ENCODE measurements at regions not wholly inside any gene's neighbourhood (a gene's known extent, or its start where the extent isn't known, plus 50 kb on each side); places are given as distances from the start of the nearest gene placed in this dataset.

DNA sequence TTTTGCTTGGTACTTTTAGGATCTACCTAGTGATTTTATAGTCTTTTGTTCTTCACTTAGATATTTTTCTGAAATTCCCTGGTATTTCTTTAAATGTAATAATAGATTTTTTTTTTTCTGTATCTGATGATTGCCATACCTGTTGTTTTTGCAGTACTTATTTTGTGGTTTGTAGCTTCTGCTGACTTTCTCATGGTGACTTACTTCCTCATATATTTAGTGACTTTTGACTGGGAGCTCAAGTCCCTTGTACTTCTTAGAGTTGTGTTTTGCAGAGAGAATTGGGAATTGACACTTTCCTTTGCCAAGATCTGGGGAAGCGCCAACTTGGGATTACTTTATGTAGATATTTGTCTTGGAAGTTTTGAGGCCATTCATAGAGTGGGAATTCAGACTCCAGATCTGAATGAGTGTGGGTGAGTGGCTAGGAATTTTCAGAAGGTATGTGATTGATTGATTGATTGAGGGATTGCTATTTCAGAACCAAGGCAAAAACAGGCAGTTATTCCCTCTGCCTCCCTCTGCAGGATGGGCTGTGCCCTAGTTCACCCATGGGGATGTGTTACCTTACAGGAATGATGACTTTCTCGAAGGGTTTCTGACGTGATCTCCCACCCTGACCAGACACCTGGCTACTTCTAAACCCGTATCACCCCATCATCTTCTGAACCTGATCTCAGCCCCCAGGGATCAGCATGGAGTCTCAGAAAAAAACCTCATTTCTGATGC is 219.5 kb downstream of the URB2 start:
- no peak overlapping the region for H2BK120ac ChIP-seq (replicated peaks; ENCODE audit: low read depth, low read length)
- no peak overlapping the region for H2BK20ac ChIP-seq (ENCODE audit: low read length)
- ChIA-PET POLR2A (ENCODE audit: partially characterized antibody) (no interaction called here), CTCF (ENCODE audit: partially characterized antibody) (interaction anchor here (0.8 to 2.8 kb wide), 2 partner anchors 10 to 184 kb away, joined by 3 to 9 read pairs; no protein-coding TSS in a partner anchor)
- H3K18ac ChIP-seq (ENCODE audit: extremely low read depth, low read length): no peak overlapping the region
- no peak overlapping the region for H2BK12ac ChIP-seq (ENCODE audit: low read depth, low read length)
- H2AFZ ChIP-seq (ENCODE audit: low read length): no peak overlapping the region
- no peak overlapping the region for H3K4me3 ChIP-seq (ENCODE audit: extremely low read depth in 1 of 4, insufficient read depth in 2 of 4, low read depth in 3 of 4, low read length in 4 of 4)
- H3K4me1 ChIP-seq (replicated peaks in 1 of 4; ENCODE audit: control insufficient read depth in 3 of 4, insufficient read depth in 4 of 4, low read length in 3 of 4): no peaks in the 10 kb centered on the region
- H3K9me3 ChIP-seq (ENCODE audit: insufficient read depth in 2 of 2, low read depth in 1 of 2, low read length in 1 of 2): no peaks in the 10 kb centered on the region
- DNase-seq (ENCODE audit: low read depth in 1 of 2, low spot score in 2 of 2) (no peak), FAIRE-seq (no peak)
- H3K27ac ChIP-seq (ENCODE audit: low read depth, low read length): no peak overlapping the region
- no peaks in the 10 kb centered on the region for H4K20me1 ChIP-seq (replicated peaks in 1 of 2; ENCODE audit: control insufficient read depth in 1 of 2, insufficient read depth in 2 of 2, low read length in 2 of 2)
- H2BK15ac ChIP-seq (ENCODE audit: low read length): no peak overlapping the region
- no peak overlapping the region for H3K4ac ChIP-seq (replicated peaks; ENCODE audit: insufficient read length, low read depth, low read length)
- no peak overlapping the region for H4K91ac ChIP-seq (replicated peaks; ENCODE audit: insufficient read length, low read length)
- no peak overlapping the region for H3K9ac ChIP-seq (replicated peaks in 1 of 4; ENCODE audit: extremely low read depth in 1 of 4, low read depth in 3 of 4, low read length in 3 of 4)
- no peak overlapping the region for H3K56ac ChIP-seq (replicated peaks; ENCODE audit: insufficient read length, low read depth, low read length)
- WGBS, 2 experiments (ENCODE audit: extremely low coverage in 1 of 2, insufficient coverage in 1 of 2, insufficient read length in 1 of 2, insufficient replicate concordance in 2 of 2, low coverage in 1 of 2, low lambda C conversion rate in 2 of 2, missing lambda C conversion rate in 1 of 2): 70% methylated on average over 4 of the region's 4 CpGs; no CpG with 5 or more reads in 1 of the 2 experiments
- H2BK5ac ChIP-seq (ENCODE audit: low read depth, low read length): no peak overlapping the region
- no peaks in the 10 kb centered on the region for H3K79me2 ChIP-seq (ENCODE audit: control insufficient read depth in 1 of 2, insufficient read depth in 2 of 2, low read length in 2 of 2)
- no peak overlapping the region for H3K4me2 ChIP-seq (ENCODE audit: insufficient read depth in 1 of 2, low read depth in 2 of 2, low read length in 2 of 2)
- H3K36me3 ChIP-seq (ENCODE audit: control insufficient read depth in 2 of 4, insufficient read depth in 4 of 4, low read length in 3 of 4): no peaks in the 10 kb centered on the region
- H3K14ac ChIP-seq (ENCODE audit: insufficient read length): no peak overlapping the region
- no peak overlapping the region for H3K23ac ChIP-seq (ENCODE audit: insufficient read length)
- no peak overlapping the region for H4K8ac ChIP-seq (ENCODE audit: extremely low read depth, insufficient read depth, low read length)
- no peaks in the 10 kb centered on the region for H3K27me3 ChIP-seq (replicated peaks in 1 of 4; ENCODE audit: control insufficient read depth in 3 of 4, extremely low read depth in 1 of 4, insufficient read depth in 3 of 4, low read length in 3 of 4)
- no peak overlapping the region for H2AK5ac ChIP-seq (ENCODE audit: low read depth, low read length)
- no peaks in the 10 kb centered on the region for H3K23me2 ChIP-seq (ENCODE audit: low read depth, low read length)
- H4K5ac ChIP-seq (ENCODE audit: insufficient read length, low read depth, low read length): no peak overlapping the region
- no peaks in the 10 kb centered on the region for H3K79me1 ChIP-seq (ENCODE audit: low read depth, low read length)
- TF ChIP-seq, protein P1, sequence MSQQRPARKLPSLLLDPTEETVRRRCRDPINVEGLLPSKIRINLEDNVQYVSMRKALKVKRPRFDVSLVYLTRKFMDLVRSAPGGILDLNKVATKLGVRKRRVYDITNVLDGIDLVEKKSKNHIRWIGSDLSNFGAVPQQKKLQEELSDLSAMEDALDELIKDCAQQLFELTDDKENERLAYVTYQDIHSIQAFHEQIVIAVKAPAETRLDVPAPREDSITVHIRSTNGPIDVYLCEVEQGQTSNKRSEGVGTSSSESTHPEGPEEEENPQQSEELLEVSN (IDR thresholded peaks at IDR 0.05): no peak
- no peak for TF ChIP-seq FOSL1 (IDR thresholded peaks at IDR 0.05; ENCODE audit: insufficient read depth, low read depth, low read length)
- no peak for TF ChIP-seq GABPA (IDR thresholded peaks at IDR 0.05; ENCODE audit: borderline replicate concordance, insufficient read depth, low read length)
- TF ChIP-seq BACH1 (IDR thresholded peaks at IDR 0.05; ENCODE audit: low read length): no peak
- no peak for TF ChIP-seq RNF2 (IDR thresholded peaks at IDR 0.05; ENCODE audit: borderline replicate concordance, low read depth, low read length, missing control alignments, poor library complexity, severe bottlenecking)
- TF ChIP-seq CEBPB (IDR thresholded peaks at IDR 0.05; ENCODE audit: low read depth, low read length): no peak
- TF ChIP-seq SIRT6 (IDR thresholded peaks at IDR 0.05; ENCODE audit: low read length): no peak
- TF ChIP-seq RAD21 (IDR thresholded peaks at IDR 0.05 in 1 of 2, conservative IDR thresholded peaks at IDR 0.05 in 1 of 2; ENCODE audit: low read depth in 2 of 2, low read length in 2 of 2): peak; percentile 42 to 51
- no peak for TF ChIP-seq KDM4A (IDR thresholded peaks at IDR 0.05; ENCODE audit: low read depth, low read length, severe bottlenecking)
- TF ChIP-seq RFX5 (IDR thresholded peaks at IDR 0.05; ENCODE audit: borderline replicate concordance, low read depth, low read length): no peak
- TF ChIP-seq HDAC2 (IDR thresholded peaks at IDR 0.05; ENCODE audit: borderline replicate concordance in 1 of 2, low read depth in 2 of 2, low read length in 2 of 2): no peak
- no peak for TF ChIP-seq TCF12 (IDR thresholded peaks at IDR 0.05; ENCODE audit: low read depth, low read length)
